WTC11 (cell line): ENCODE measurements at regions not wholly inside any gene's neighbourhood (a gene's known extent, or its start where the extent isn't known, plus 50 kb on each side); places are given as distances from the start of the nearest gene placed in this dataset.

Experiments used
- ATAC-seq: fragments of 200-7000 bp; cut with Tn5 transposase; 2 replicates; pipeline ENCODE4 v1.10.0; 2021; ENCODE audit warnings: mild to moderate bottlenecking, moderate library complexity
- CTCF ChIA-PET: fragments of 300-600 bp; sonication (Branson Sonifier 250); formaldehyde crosslinking; loops from one replicate; lab custom pipeline; 2021; ENCODE audit warnings: antibody characterized with exemption; lab: Charles Lee
- POLR2A ChIA-PET: fragments of 350-600 bp; sonication (Branson Sonifier 250); formaldehyde crosslinking; loops from one replicate; lab custom pipeline; 2021; ENCODE audit warnings: antibody characterized with exemption; lab: Charles Lee
- DNase-seq: peaks from one replicate; pipeline ENCODE4 v3.0.0; 2021; ENCODE audit warnings: low spot score
- H3K27ac Mint-ChIP-seq: 2 replicates; pipeline ENCODE4 v1.8.0; 2021; ENCODE audit warnings: mixed read lengths
- H3K27me3 Mint-ChIP-seq: 2 replicates; pipeline ENCODE4 v1.8.0; 2021; ENCODE audit warnings: low read depth, mild to moderate bottlenecking, moderate library complexity, mixed read lengths
- H3K36me3 Mint-ChIP-seq: 2 replicates; pipeline ENCODE4 v1.8.0; 2021; ENCODE audit warnings: mixed read lengths
- H3K4me1 Mint-ChIP-seq: 2 replicates; pipeline ENCODE4 v1.8.0; 2022; ENCODE audit warnings: mixed read lengths
- H3K4me3 Mint-ChIP-seq: 2 replicates; pipeline ENCODE4 v1.8.0; 2021; ENCODE audit warnings: mild to moderate bottlenecking, moderate library complexity, mixed read lengths
- H3K9me3 Mint-ChIP-seq: 2 replicates; pipeline ENCODE4 v1.8.0; 2021; ENCODE audit warnings: mixed read lengths
- ATF1 ChIP-seq: sonication (generic); formaldehyde crosslinking; IDR thresholded peaks from 2 replicates; pipeline ENCODE4 v1.8.1; 2023; ENCODE audit warnings: mild to moderate bottlenecking, moderate library complexity, missing genetic modification reagents
- ERG ChIP-seq: fragments of 250-450 bp; sonication (Bioruptor Pico); IDR thresholded peaks from 2 replicates; pipeline ENCODE4 v1.8.0; 2021; ENCODE audit warnings: mild to moderate bottlenecking
- ESRRA ChIP-seq: sonication (generic); formaldehyde crosslinking; IDR thresholded peaks from 2 replicates; pipeline ENCODE4 v1.8.1; 2022; ENCODE audit warnings: mild to moderate bottlenecking, missing genetic modification reagents, borderline replicate concordance
- FOXK1 ChIP-seq: sonication (generic); formaldehyde crosslinking; IDR thresholded peaks from 2 replicates; pipeline ENCODE4 v1.8.0; 2022; ENCODE audit warnings: mild to moderate bottlenecking, moderate library complexity, missing genetic modification reagents
- GRHL2 ChIP-seq: fragments of 250-450 bp; sonication (Bioruptor Pico); IDR thresholded peaks from 2 replicates; pipeline ENCODE4 v1.8.0; 2022; ENCODE audit warnings: mild to moderate bottlenecking, moderate library complexity; ENCODE audit not compliant: insufficient replicate concordance, severe bottlenecking
- MLX ChIP-seq: sonication (generic); formaldehyde crosslinking; IDR thresholded peaks from 2 replicates; pipeline ENCODE4 v1.8.1; 2023; ENCODE audit warnings: mild to moderate bottlenecking, missing genetic modification reagents, moderate library complexity
- MYBL2 ChIP-seq: sonication (generic); formaldehyde crosslinking; IDR thresholded peaks from 2 replicates; pipeline ENCODE4 v1.8.1; 2023; ENCODE audit warnings: mild to moderate bottlenecking, moderate library complexity, missing genetic modification reagents
- NR2C2 ChIP-seq: sonication (generic); formaldehyde crosslinking; IDR thresholded peaks from 2 replicates; pipeline ENCODE4 v1.8.0; 2022; ENCODE audit warnings: mild to moderate bottlenecking, missing genetic modification reagents
- RELA ChIP-seq: sonication (generic); formaldehyde crosslinking; IDR thresholded peaks from 2 replicates; pipeline ENCODE4 v1.8.1; 2022; ENCODE audit warnings: missing genetic modification reagents, mild to moderate bottlenecking, borderline replicate concordance
- RORB ChIP-seq: fragments of 250-450 bp; sonication (Bioruptor Pico); IDR thresholded peaks from 2 replicates; pipeline ENCODE4 v1.9.0; 2021; ENCODE audit warnings: mild to moderate bottlenecking
- TP53 ChIP-seq: sonication (generic); formaldehyde crosslinking; IDR thresholded peaks from 2 replicates; pipeline ENCODE4 v1.8.1; 2023; ENCODE audit warnings: mild to moderate bottlenecking, missing genetic modification reagents
- USF2 ChIP-seq: sonication (generic); formaldehyde crosslinking; IDR thresholded peaks from 2 replicates; pipeline ENCODE4 v1.8.1; 2023; ENCODE audit warnings: mild to moderate bottlenecking, missing genetic modification reagents, moderate library complexity
- ZNF121 ChIP-seq: sonication (generic); formaldehyde crosslinking; IDR thresholded peaks from 2 replicates; pipeline ENCODE4 v1.8.0; 2023; ENCODE audit warnings: missing genetic modification reagents
- ZNF138 ChIP-seq: sonication (generic); formaldehyde crosslinking; conservative IDR thresholded peaks from 2 replicates; pipeline ENCODE4 v1.8.1; 2022; ENCODE audit warnings: mild to moderate bottlenecking, moderate library complexity, missing genetic modification reagents
- ZNF423 ChIP-seq: fragments of 250-450 bp; sonication (Bioruptor Pico); IDR thresholded peaks from 2 replicates; pipeline ENCODE4 v2.1.2; 2022; ENCODE audit warnings: mild to moderate bottlenecking, moderate library complexity
- ZNF671 ChIP-seq: fragments of 250-450 bp; sonication (Bioruptor Pico); IDR thresholded peaks from 2 replicates; pipeline ENCODE4 v1.8.0; 2021; ENCODE audit warnings: mild to moderate bottlenecking
- ZSCAN18 ChIP-seq: fragments of 250-450 bp; sonication (Bioruptor Pico); IDR thresholded peaks from 2 replicates; pipeline ENCODE4 v2.1.2; 2022; ENCODE audit warnings: mild to moderate bottlenecking, moderate library complexity
- TF ChIP-seq, protein P1 (sequence below): sonication (generic); formaldehyde crosslinking; IDR thresholded peaks from 2 replicates; pipeline ENCODE4 v1.8.0; 2022; ENCODE audit warnings: mild to moderate bottlenecking, missing genetic modification reagents
- TF ChIP-seq, protein P2 (sequence below): sonication (generic); formaldehyde crosslinking; IDR thresholded peaks from 2 replicates; pipeline ENCODE4 v1.8.0; 2022; ENCODE audit warnings: mild to moderate bottlenecking, missing genetic modification reagents
- TF ChIP-seq, protein P3 (sequence below): fragments of 250-450 bp; sonication (Bioruptor Pico); IDR thresholded peaks from 2 replicates; pipeline ENCODE4 v1.9.0; 2021; ENCODE audit warnings: mild to moderate bottlenecking
- TF ChIP-seq, protein P4 (sequence below): sonication (generic); formaldehyde crosslinking; conservative IDR thresholded peaks from 2 replicates; pipeline ENCODE4 v1.8.1; 2023; ENCODE audit warnings: mild to moderate bottlenecking, low read depth, missing genetic modification reagents, moderate library complexity
- TF ChIP-seq, protein P5 (sequence below): sonication (generic); formaldehyde crosslinking; IDR thresholded peaks from 2 replicates; pipeline ENCODE4 v1.8.0; 2022; ENCODE audit warnings: mild to moderate bottlenecking, missing genetic modification reagents

GRCh38 chr1:80410233-80410632 lies 1390.5 kb upstream of the ADGRL2 start (continued):
- TF ChIP-seq ZSCAN18 (CRISPR knock-in tag) (no peak), ZNF121 (no peak), ERG (CRISPR knock-in tag) (no peak), ATF1 (no peak), TP53 (CRISPR knock-in tag) (no peak), GRHL2 (no peak)
- TF ChIP-seq, protein P1, sequence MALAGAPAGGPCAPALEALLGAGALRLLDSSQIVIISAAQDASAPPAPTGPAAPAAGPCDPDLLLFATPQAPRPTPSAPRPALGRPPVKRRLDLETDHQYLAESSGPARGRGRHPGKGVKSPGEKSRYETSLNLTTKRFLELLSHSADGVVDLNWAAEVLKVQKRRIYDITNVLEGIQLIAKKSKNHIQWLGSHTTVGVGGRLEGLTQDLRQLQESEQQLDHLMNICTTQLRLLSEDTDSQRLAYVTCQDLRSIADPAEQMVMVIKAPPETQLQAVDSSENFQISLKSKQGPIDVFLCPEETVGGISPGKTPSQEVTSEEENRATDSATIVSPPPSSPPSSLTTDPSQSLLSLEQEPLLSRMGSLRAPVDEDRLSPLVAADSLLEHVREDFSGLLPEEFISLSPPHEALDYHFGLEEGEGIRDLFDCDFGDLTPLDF, result no peak

DNA sequence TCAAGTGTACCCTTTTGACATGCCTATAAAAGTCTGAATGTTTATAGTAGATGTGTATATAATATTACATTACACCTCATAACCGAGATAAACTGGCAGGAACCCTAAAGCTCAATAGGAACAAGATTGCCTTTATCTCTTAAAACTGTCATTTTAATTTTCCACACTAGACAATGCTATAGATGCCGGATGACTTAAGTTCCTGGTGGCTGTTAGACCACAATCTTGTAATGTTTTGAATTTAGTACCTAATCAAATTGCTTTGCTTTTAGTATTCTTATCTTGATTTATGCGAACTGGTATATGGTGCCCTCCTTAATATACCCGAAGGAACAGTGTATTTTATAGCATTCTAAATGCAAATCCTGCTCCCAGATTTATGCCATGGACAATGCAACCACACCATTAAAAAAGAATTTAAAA lies 1397.0 kb upstream of the ADGRL4 start:
- POLR2A ChIA-PET, result no interaction called here
- no peaks in the 10 kb centered on the region; the same call in 1 of the 2 replicates for H3K27me3 Mint-ChIP-seq
- TF ChIP-seq USF2 (CRISPR knock-in tag), result no peak
- TF ChIP-seq, protein P2, sequence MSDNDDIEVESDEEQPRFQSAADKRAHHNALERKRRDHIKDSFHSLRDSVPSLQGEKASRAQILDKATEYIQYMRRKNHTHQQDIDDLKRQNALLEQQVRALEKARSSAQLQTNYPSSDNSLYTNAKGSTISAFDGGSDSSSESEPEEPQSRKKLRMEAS (CRISPR knock-in tag), result no peak
- TF ChIP-seq, protein P3, sequence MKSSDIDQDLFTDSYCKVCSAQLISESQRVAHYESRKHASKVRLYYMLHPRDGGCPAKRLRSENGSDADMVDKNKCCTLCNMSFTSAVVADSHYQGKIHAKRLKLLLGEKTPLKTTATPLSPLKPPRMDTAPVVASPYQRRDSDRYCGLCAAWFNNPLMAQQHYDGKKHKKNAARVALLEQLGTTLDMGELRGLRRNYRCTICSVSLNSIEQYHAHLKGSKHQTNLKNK (CRISPR knock-in tag), result no peak
- TF ChIP-seq NR2C2 (CRISPR knock-in tag), result no peak
- TF ChIP-seq ZSCAN18 (CRISPR knock-in tag), result no peak
- TF ChIP-seq ZNF138 (CRISPR knock-in tag), result no peak
- no peak for TF ChIP-seq RELA
- TF ChIP-seq MYBL2 (CRISPR knock-in tag), result no peak
- no peak for TF ChIP-seq RORB (CRISPR knock-in tag)
- TF ChIP-seq ZNF423 (CRISPR knock-in tag), result no peak
- TF ChIP-seq, all 79 proteins: peak for 0
- Mint-ChIP-seq H3K27ac (no peak overlapping the region), H3K9me3 (peaks cover 20% of the 10 kb centered on the region), H3K4me3 (no peak overlapping the region), H3K36me3 (peaks cover 18% of the 10 kb centered on the region), H3K4me1 (no peaks in the 10 kb centered on the region)
- DNase-seq (no peak), ATAC-seq (no peak)
- CTCF ChIA-PET, result no interaction called here

GRCh38 chr1:80402625-80403024 lies 1396.1 kb upstream of the ADGRL4 start:
- no peak for DNase-seq
- Mint-ChIP-seq H3K4me3 (no peak overlapping the region), H3K27me3 (no peaks in the 10 kb centered on the region; the same call in 1 of the 2 replicates), H3K27ac (no peak overlapping the region), H3K36me3 (peaks cover 18% of the 10 kb centered on the region), H3K4me1 (no peaks in the 10 kb centered on the region), H3K9me3 (peaks cover 22% of the 10 kb centered on the region)
- CTCF ChIA-PET, result no interaction called here
- POLR2A ChIA-PET, result no interaction called here
- no peak for ATAC-seq
- TF ChIP-seq ERG (CRISPR knock-in tag) (no peak), ESRRA (CRISPR knock-in tag) (no peak), ZNF671 (no peak), MLX (CRISPR knock-in tag) (no peak), NR2C2 (CRISPR knock-in tag) (no peak), FOXK1 (CRISPR knock-in tag) (no peak)
- TF ChIP-seq, protein P4, sequence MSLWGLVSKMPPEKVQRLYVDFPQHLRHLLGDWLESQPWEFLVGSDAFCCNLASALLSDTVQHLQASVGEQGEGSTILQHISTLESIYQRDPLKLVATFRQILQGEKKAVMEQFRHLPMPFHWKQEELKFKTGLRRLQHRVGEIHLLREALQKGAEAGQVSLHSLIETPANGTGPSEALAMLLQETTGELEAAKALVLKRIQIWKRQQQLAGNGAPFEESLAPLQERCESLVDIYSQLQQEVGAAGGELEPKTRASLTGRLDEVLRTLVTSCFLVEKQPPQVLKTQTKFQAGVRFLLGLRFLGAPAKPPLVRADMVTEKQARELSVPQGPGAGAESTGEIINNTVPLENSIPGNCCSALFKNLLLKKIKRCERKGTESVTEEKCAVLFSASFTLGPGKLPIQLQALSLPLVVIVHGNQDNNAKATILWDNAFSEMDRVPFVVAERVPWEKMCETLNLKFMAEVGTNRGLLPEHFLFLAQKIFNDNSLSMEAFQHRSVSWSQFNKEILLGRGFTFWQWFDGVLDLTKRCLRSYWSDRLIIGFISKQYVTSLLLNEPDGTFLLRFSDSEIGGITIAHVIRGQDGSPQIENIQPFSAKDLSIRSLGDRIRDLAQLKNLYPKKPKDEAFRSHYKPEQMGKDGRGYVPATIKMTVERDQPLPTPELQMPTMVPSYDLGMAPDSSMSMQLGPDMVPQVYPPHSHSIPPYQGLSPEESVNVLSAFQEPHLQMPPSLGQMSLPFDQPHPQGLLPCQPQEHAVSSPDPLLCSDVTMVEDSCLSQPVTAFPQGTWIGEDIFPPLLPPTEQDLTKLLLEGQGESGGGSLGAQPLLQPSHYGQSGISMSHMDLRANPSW (CRISPR knock-in tag), result no peak
- TF ChIP-seq, protein P5, sequence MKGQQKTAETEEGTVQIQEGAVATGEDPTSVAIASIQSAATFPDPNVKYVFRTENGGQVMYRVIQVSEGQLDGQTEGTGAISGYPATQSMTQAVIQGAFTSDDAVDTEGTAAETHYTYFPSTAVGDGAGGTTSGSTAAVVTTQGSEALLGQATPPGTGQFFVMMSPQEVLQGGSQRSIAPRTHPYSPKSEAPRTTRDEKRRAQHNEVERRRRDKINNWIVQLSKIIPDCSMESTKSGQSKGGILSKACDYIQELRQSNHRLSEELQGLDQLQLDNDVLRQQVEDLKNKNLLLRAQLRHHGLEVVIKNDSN (CRISPR knock-in tag), result no peak
